Heart left ventricle (tissue), 13 donors: ENCODE measurements at regions not wholly inside any gene's neighbourhood (a gene's known extent, or its start where the extent isn't known, plus 50 kb on each side); places are given as distances from the start of the nearest gene placed in this dataset.

Source experiments
- POLR2A ChIP-seq, 2 donors: fragments of 450-650 bp; IDR thresholded peaks; one replicate each; pipeline ENCODE4 v1.6.1; 2017; ENCODE audit warnings: antibody characterized with exemption in 2 of 2, mild to moderate bottlenecking in 2 of 2, moderate library complexity in 2 of 2
- TF ChIP-seq, protein P1 (sequence below), 12 donors: fragments of 200-600 bp; sonication (generic) in 4 of 12; IDR thresholded peaks; one replicate each; pipeline versions ENCODE4 v1.5.0 to v1.8.0; 2018 to 2022; ENCODE audit warnings: antibody characterized with exemption in 12 of 12, mild to moderate bottlenecking in 5 of 12
- donor health status: ischemic (EF 13 %, LVEDD 7.1; RV severe dilation, severe dysfunction).
- donor health status: DM: no; HTN: yes; CAD: no.
- donor health status: DM: no; HTN: no; CAD: no.
- donor health status: ischemic (EF 25% LVEDD 6.9; RV normal size, moderate dysfunction).
- donor health status: ischemic (EF 25% LVEDD 5.7; RV mildly dilated, moderate dysfunction).
- donor health status: ischemic (EF 35%, LVEDD 5.7; RV mildly dilated, moderate dysfunction).
- donor health status: nonischemic (EF 11% LVEDD 7.7; RV severe dilation, severe dysfunction).
- donor health status: DM: yes; HTN: yes; CAD: no.
- donor health status: PGD.
- donor health status: ischemic (EF 29% LVEDD 5.4; RV normal size, mild dysfunction).
- donor health status: nonischemic (EF 23%, LVEDD 6.1; RV moderate dilation, normal function).

DNA sequence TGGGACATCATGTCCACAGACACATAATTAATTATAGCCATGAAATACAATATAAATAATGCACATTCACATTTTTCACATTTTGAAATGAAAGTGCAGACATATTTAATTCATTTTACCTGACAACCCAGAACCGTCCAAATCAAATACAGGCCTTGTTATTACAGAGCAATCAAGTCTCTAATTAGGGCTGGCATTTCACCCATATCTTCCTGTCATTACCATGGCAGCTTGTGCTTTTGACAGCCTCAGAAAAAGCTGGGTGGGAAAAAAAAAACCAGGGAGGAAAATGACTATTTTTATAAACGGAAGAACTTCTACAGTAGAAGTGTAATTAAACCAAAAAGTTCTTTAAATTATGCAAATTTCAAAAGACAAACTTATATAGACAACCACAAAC, 436.4 kb downstream of the FBXO15 start:
- TF ChIP-seq, protein P1, sequence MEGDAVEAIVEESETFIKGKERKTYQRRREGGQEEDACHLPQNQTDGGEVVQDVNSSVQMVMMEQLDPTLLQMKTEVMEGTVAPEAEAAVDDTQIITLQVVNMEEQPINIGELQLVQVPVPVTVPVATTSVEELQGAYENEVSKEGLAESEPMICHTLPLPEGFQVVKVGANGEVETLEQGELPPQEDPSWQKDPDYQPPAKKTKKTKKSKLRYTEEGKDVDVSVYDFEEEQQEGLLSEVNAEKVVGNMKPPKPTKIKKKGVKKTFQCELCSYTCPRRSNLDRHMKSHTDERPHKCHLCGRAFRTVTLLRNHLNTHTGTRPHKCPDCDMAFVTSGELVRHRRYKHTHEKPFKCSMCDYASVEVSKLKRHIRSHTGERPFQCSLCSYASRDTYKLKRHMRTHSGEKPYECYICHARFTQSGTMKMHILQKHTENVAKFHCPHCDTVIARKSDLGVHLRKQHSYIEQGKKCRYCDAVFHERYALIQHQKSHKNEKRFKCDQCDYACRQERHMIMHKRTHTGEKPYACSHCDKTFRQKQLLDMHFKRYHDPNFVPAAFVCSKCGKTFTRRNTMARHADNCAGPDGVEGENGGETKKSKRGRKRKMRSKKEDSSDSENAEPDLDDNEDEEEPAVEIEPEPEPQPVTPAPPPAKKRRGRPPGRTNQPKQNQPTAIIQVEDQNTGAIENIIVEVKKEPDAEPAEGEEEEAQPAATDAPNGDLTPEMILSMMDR (IDR thresholded peaks at IDR 0.05): no peak
- TF ChIP-seq POLR2A (IDR thresholded peaks at IDR 0.05): no peak
